BLaER1 (cell line): ENCODE measurements at regions not wholly inside any gene's neighbourhood (a gene's known extent, or its start where the extent isn't known, plus 50 kb on each side); places are given as distances from the start of the nearest gene placed in this dataset.

Experiments used
- H3K27ac ChIP-seq: shearing (Covaris generic); formaldehyde crosslinking; 2 replicates; pipeline ENCODE4 v1.8.1; 2022
- H3K27me3 ChIP-seq: shearing (Covaris generic); formaldehyde crosslinking; 2 replicates; pipeline ENCODE4 v1.8.1; 2022
- H3K36me3 ChIP-seq: shearing (Covaris generic); formaldehyde crosslinking; 2 replicates; pipeline ENCODE4 v1.8.1; 2022
- H3K4me1 ChIP-seq: shearing (Covaris generic); formaldehyde crosslinking; 2 replicates; pipeline ENCODE4 v1.8.1; 2022
- H3K4me2 ChIP-seq: shearing (Covaris generic); formaldehyde crosslinking; 2 replicates; pipeline ENCODE4 v1.8.1; 2022
- H3K4me3 ChIP-seq: shearing (Covaris generic); formaldehyde crosslinking; 2 replicates; pipeline ENCODE4 v1.8.1; 2022
- H3K9ac ChIP-seq: shearing (Covaris generic); formaldehyde crosslinking; 2 replicates; pipeline ENCODE4 v1.8.1; 2022
- H3K9me3 ChIP-seq: shearing (Covaris generic); formaldehyde crosslinking; 2 replicates; pipeline ENCODE4 v1.8.1; 2022
- H4K20me1 ChIP-seq: shearing (Covaris generic); formaldehyde crosslinking; 2 replicates; pipeline ENCODE4 v1.8.1; 2022
- Cebpa-rat ChIP-seq: shearing (Covaris generic); IDR thresholded peaks from 2 replicates; pipeline ENCODE4 v1.8.1; 2022

DNA sequence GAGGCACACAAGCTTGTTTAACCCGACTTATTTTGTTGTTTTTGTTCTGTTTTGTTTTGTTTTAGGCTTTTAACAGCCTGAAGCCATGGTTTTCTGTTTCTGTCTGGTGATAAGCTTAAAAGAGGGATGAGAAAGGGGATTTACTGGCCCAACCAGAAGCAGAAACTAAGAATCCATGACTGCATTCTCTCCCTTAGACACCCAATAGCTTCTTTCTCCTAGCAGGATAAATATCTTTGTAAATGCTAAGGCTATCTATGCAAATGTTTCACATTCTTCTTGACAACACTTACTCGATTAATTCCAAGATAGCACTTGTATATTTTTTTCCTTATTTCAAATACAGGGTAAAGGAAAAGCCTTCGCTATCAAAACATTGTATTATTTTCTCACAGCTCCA lies 53.7 kb upstream of the SMAD1 start:
- Histone ChIP-seq H3K4me3 (no peak overlapping the region), H3K9me3 (peaks cover 12% of the 10 kb centered on the region), H3K4me2 (no peak overlapping the region), H3K4me1 (no peaks in the 10 kb centered on the region), H3K9ac (no peak overlapping the region), H3K27ac (no peak overlapping the region), H3K36me3 (no peaks in the 10 kb centered on the region), H3K27me3 (no peaks in the 10 kb centered on the region), H4K20me1 (no peaks in the 10 kb centered on the region)
- no peak for TF ChIP-seq Cebpa-rat

DNA sequence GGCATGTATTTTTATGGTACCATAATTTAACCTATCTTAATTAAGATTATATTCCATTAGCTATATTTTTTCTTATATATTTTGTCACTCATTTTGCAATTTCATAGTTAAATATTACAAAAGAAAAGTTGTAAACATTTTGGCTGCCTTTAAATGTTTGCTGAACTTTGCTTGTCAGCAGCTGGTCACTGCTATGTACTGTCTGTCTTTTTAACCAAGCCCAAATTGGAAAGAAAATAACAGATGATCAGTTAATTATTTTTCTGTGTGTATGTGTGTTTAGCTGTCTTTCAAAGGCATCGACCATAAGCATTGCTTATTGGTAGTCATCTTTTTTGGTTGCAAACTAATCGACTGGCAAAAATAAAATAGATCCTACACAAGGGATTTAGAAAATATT lies 54.4 kb upstream of the SMAD1 start:
- no peak overlapping the region for H3K9ac ChIP-seq
- no peak overlapping the region for H3K4me2 ChIP-seq
- no peaks in the 10 kb centered on the region for H3K27me3 ChIP-seq
- no peak overlapping the region for H3K27ac ChIP-seq
- peaks cover 12% of the 10 kb centered on the region for H3K9me3 ChIP-seq
- no peaks in the 10 kb centered on the region for H4K20me1 ChIP-seq
- no peaks in the 10 kb centered on the region for H3K4me1 ChIP-seq
- no peaks in the 10 kb centered on the region for H3K36me3 ChIP-seq
- H3K4me3 ChIP-seq, result no peak overlapping the region
- TF ChIP-seq Cebpa-rat, result no peak

- Histone ChIP-seq H4K20me1 (no peaks in the 10 kb centered on the region), H3K4me3 (no peak overlapping the region), H3K27me3 (no peaks in the 10 kb centered on the region), H3K27ac (no peak overlapping the region), H3K4me1 (no peaks in the 10 kb centered on the region), H3K4me2 (no peak overlapping the region), H3K9ac (no peak overlapping the region), H3K36me3 (no peaks in the 10 kb centered on the region), H3K9me3 (peaks cover 12% of the 10 kb centered on the region)
- no peak for TF ChIP-seq Cebpa-rat
Observed at GRCh38 chr4:145423017-145423708, 58.5 kb upstream of the SMAD1 start.

DNA sequence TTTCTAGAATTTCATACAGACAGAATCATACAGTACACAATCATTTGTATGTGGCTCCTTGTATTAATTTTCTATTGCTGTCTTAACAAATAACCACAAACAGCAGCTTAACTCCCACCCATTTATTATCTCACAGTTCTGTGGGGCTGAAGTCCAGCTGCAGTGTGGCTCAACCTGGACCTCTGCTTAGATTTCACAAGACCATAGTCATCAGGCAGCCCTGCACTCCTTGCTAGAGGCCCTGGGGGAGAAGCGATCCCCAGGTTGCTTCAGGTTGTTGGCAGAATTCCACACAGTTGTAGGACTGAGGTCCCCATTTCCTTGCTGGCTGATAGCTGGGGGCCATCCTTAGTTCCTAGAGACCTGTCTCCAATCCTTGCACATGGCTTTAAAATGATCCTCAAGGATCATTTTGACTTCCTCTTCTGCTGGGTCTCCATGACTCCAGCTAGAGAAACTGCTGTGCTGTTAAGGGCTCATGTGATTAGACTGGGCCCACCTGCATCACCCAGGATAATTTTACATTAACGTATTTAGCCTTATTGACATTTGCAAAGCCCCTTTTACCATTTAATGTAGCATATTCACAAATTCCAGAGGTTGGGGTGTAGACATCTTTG lies 60.9 kb upstream of the SMAD1 start:
- H3K9ac ChIP-seq, result no peak overlapping the region
- no peak overlapping the region for H3K4me3 ChIP-seq
- no peak overlapping the region for H3K4me2 ChIP-seq
- H3K36me3 ChIP-seq, result no peaks in the 10 kb centered on the region
- H4K20me1 ChIP-seq, result no peaks in the 10 kb centered on the region
- peaks cover 12% of the 10 kb centered on the region for H3K9me3 ChIP-seq
- no peaks in the 10 kb centered on the region for H3K27me3 ChIP-seq
- no peaks in the 10 kb centered on the region for H3K4me1 ChIP-seq
- no peak for TF ChIP-seq Cebpa-rat
- H3K27ac ChIP-seq, result no peak overlapping the region

DNA sequence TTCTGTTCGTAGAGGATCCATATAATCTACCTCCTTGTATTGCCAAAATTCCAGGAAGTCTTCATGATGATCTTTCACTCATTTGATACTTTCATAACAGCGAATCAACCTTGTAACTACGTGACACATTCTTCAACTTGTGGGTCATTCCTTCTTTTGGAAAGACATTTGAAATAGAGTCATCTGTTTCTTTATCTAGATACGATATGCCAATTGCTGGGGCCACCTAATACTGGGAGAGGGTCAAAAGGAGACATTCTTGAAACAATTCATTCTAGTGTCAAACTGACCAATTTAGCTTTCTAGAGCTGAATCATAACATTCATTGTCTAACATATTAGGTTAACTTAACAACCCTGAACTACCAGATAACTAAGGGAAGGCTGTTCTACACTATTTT lies 62.9 kb upstream of the SMAD1 start:
- Histone ChIP-seq H3K9ac (no peak overlapping the region), H3K9me3 (peaks cover 7% of the 10 kb centered on the region), H3K4me1 (no peaks in the 10 kb centered on the region), H3K4me2 (no peak overlapping the region), H3K36me3 (no peaks in the 10 kb centered on the region), H3K27me3 (no peaks in the 10 kb centered on the region), H3K27ac (no peak overlapping the region), H4K20me1 (no peaks in the 10 kb centered on the region), H3K4me3 (no peak overlapping the region)
- TF ChIP-seq Cebpa-rat, result no peak

DNA sequence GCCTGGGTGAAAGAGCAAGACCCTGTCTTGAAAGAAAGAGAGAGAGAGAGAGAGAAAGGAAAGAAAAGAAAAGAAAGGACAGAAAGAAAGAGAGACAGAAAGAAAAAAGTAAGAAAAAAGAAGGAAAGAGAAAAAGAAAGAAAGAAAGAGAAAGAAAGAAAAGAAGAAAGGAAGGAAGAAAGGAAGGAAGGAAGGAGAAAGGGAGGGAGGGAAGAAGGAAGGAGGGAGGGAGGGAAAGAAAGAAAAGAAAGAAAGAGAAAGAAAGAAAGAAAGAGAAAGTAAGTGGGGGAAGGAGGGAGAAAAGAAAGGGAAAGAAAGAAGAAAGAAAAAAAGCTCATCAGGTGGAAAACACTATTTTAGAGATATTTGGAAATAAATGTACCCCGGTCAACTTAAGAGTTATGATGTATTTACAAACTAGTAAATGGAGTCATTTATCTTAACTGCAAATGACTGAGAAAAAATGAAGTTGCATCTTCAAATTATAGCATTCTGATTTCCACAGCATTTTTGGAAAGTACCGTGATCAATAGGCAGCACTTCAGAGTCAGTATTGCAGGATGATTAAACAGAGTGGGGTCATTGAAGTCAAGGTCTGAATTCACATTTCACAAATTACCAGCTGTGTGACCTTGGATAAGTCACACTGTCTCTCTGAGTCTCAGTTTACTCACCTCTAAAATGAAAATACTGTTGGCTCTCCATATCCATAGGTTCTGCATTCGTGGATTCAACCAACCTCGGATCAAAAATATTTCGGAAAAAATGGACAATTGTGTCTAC lies 64.1 kb upstream of the SMAD1 start:
- no peaks in the 10 kb centered on the region for H3K9me3 ChIP-seq
- no peaks in the 10 kb centered on the region for H3K4me1 ChIP-seq
- H3K27ac ChIP-seq, result no peak overlapping the region
- no peak overlapping the region for H3K4me3 ChIP-seq
- H4K20me1 ChIP-seq, result no peaks in the 10 kb centered on the region
- TF ChIP-seq Cebpa-rat, result no peak
- H3K9ac ChIP-seq, result no peak overlapping the region
- H3K36me3 ChIP-seq, result no peaks in the 10 kb centered on the region
- no peak overlapping the region for H3K4me2 ChIP-seq
- no peaks in the 10 kb centered on the region for H3K27me3 ChIP-seq

GRCh38 chr4:145414841-145415240 lies 66.8 kb upstream of the SMAD1 start:
- no peak overlapping the region for H3K27ac ChIP-seq
- TF ChIP-seq Cebpa-rat, result no peak

GRCh38 chr4:145414226-145414625 lies 67.4 kb upstream of the SMAD1 start:
- Histone ChIP-seq H3K4me2 (no peak overlapping the region), H3K4me1 (no peaks in the 10 kb centered on the region), H3K27me3 (no peaks in the 10 kb centered on the region)

More at GRCh38 chr4:145414841-145415240, 66.8 kb upstream of the SMAD1 start:
- H3K27me3 ChIP-seq, result no peaks in the 10 kb centered on the region
- H4K20me1 ChIP-seq, result no peaks in the 10 kb centered on the region
- H3K4me2 ChIP-seq, result no peak overlapping the region
- no peaks in the 10 kb centered on the region for H3K36me3 ChIP-seq
- H3K9me3 ChIP-seq, result no peaks in the 10 kb centered on the region
- H3K4me1 ChIP-seq, result no peaks in the 10 kb centered on the region
- H3K9ac ChIP-seq, result no peak overlapping the region
- no peak overlapping the region for H3K4me3 ChIP-seq

GRCh38 chr4:145406970-145407369 lies 74.7 kb upstream of the SMAD1 start:
- Histone ChIP-seq H4K20me1 (no peaks in the 10 kb centered on the region), H3K27ac (no peak overlapping the region), H3K4me3 (no peak overlapping the region), H3K4me1 (no peaks in the 10 kb centered on the region), H3K36me3 (no peaks in the 10 kb centered on the region), H3K27me3 (no peaks in the 10 kb centered on the region), H3K9me3 (no peaks in the 10 kb centered on the region), H3K9ac (no peak overlapping the region), H3K4me2 (no peak overlapping the region)
- no peak for TF ChIP-seq Cebpa-rat

More at GRCh38 chr4:145414226-145414625, 67.4 kb upstream of the SMAD1 start:
- Histone ChIP-seq H3K9ac (no peak overlapping the region), H3K27ac (no peak overlapping the region), H3K9me3 (no peaks in the 10 kb centered on the region), H3K36me3 (no peaks in the 10 kb centered on the region), H4K20me1 (no peaks in the 10 kb centered on the region), H3K4me3 (no peak overlapping the region)
- TF ChIP-seq Cebpa-rat, result no peak

GRCh38 chr4:145404761-145405160 lies 76.9 kb upstream of the SMAD1 start:
- TF ChIP-seq Cebpa-rat, result no peak
- H4K20me1 ChIP-seq, result no peaks in the 10 kb centered on the region
- H3K4me2 ChIP-seq, result no peak overlapping the region
- H3K36me3 ChIP-seq, result no peaks in the 10 kb centered on the region
- H3K4me3 ChIP-seq, result no peak overlapping the region
- H3K9me3 ChIP-seq, result no peaks in the 10 kb centered on the region
- H3K27ac ChIP-seq, result no peak overlapping the region
- H3K4me1 ChIP-seq, result no peaks in the 10 kb centered on the region
- no peak overlapping the region for H3K9ac ChIP-seq
- H3K27me3 ChIP-seq, result no peaks in the 10 kb centered on the region
